Activated naive CD4-positive, alpha-beta T cell treated with Interleukin-2 at 50 U/mL for 16 hours (primary cell): ENCODE measurements at regions not wholly inside any gene's neighbourhood (a gene's known extent, or its start where the extent isn't known, plus 50 kb on each side); places are given as distances from the start of the nearest gene placed in this dataset.
"Not testable (repeated sequence)": the region's sequence is repeated elsewhere in the genome, so short reads cannot be mapped to it uniquely, and the experiment has no call there.

Experiments used
- DNase-seq: peaks from one replicate; pipeline ENCODE4 v3.0.0-alpha.2; 2020

- no peak for DNase-seq
Measured at GRCh38 chr10:2214092-2214491, 476.8 kb upstream of the ADARB2 start.

- no peak for DNase-seq
Measured at GRCh38 chr10:2212244-2212834, 475.0 kb upstream of the ADARB2 start.

- no peak for DNase-seq
Measured at GRCh38 chr10:2210088-2210487, 472.8 kb upstream of the ADARB2 start.

GRCh38 chr10:2208106-2208505 lies 470.8 kb upstream of the ADARB2 start:
- DNase-seq, result no peak

- DNase-seq, result no peak
Measured at GRCh38 chr10:2207246-2207922, 470.1 kb upstream of the ADARB2 start.

GRCh38 chr10:2205406-2205805 lies 468.1 kb upstream of the ADARB2 start:
- DNase-seq, result no peak

- no peak for DNase-seq
Measured at GRCh38 chr10:2202401-2202800, 465.1 kb upstream of the ADARB2 start.

- no peak for DNase-seq
Measured at GRCh38 chr10:2201534-2202099, 464.3 kb upstream of the ADARB2 start.

- DNase-seq, result no peak
Measured at GRCh38 chr10:2197663-2198062, 460.3 kb upstream of the ADARB2 start.

- no peak for DNase-seq
Measured at GRCh38 chr10:2196272-2196671, 458.9 kb upstream of the ADARB2 start.

GRCh38 chr10:2189356-2189755 lies 452.0 kb upstream of the ADARB2 start:
- not testable (repeated sequence) for DNase-seq

- DNase-seq, result no peak
Measured at GRCh38 chr10:2188371-2188770, 451.0 kb upstream of the ADARB2 start.

GRCh38 chr10:2173327-2173726 lies 436.0 kb upstream of the ADARB2 start:
- no peak for DNase-seq

- DNase-seq, result no peak
Measured at GRCh38 chr10:2165771-2166460, 428.6 kb upstream of the ADARB2 start.

GRCh38 chr10:2150288-2150687 lies 413.0 kb upstream of the ADARB2 start:
- DNase-seq, result no peak

- DNase-seq, result no peak
Measured at GRCh38 chr10:2145926-2146478, 408.7 kb upstream of the ADARB2 start.

GRCh38 chr10:2145491-2145890 lies 408.2 kb upstream of the ADARB2 start:
- DNase-seq, result no peak

GRCh38 chr10:2144584-2144983 lies 407.3 kb upstream of the ADARB2 start:
- DNase-seq, result no peak

- DNase-seq, result no peak
Measured at GRCh38 chr10:2143213-2143835, 406.0 kb upstream of the ADARB2 start.

- DNase-seq, result no peak
Measured at GRCh38 chr10:2139746-2140145, 402.4 kb upstream of the ADARB2 start.

- no peak for DNase-seq
Measured at GRCh38 chr10:2137549-2138174, 400.3 kb upstream of the ADARB2 start.

- no peak for DNase-seq
Measured at GRCh38 chr10:2130705-2131305, 393.5 kb upstream of the ADARB2 start.
